ENCODE measurements at regions not wholly inside any gene's neighbourhood (a gene's known extent, or its start where the extent isn't known, plus 50 kb on each side); places are given as distances from the start of the nearest gene placed in this dataset.

DNA sequence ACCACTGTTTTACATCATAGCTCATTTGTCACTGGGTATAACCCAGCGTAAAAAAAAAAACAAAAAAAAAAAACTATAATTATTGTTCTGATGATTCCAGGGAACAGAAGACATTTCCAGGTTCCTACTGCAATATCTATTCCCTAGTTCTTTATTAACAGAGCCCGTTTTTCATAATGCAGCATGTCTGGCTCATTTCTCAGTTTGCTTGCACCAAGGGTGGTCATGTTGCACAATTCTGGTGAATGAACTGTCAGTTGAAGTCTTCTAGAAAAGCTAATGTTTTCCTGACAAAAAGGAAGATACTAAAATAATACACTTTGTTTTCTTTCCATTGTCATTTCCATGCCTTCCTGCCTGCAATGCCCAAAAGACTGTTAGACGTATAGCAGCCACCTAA, 180.1 kb downstream of the RDH14 start:
- DNase-seq (ENCODE audit: low read depth in 2 of 2), result no peak

DNA sequence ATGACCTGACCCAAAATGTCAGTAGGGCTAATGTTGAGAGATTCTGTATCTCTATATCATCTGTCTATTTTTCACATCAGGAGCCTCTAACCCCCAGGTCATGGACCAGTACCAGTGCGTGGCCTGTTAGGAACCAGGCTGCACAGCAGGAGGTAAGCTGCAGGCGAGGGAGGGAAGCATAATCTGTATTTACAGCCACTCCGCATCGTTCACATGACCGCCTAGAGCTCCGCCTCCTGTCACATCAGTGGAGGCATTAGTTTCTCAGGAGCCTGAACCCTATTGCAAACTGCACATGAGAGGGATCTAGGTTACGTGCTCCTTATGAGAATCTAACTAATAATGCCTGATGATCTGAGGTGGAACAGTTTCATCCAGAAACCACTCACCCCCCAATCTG, 180.6 kb downstream of the RDH14 start:
- DNase-seq (ENCODE audit: low read depth in 2 of 2), result no peak

DNA sequence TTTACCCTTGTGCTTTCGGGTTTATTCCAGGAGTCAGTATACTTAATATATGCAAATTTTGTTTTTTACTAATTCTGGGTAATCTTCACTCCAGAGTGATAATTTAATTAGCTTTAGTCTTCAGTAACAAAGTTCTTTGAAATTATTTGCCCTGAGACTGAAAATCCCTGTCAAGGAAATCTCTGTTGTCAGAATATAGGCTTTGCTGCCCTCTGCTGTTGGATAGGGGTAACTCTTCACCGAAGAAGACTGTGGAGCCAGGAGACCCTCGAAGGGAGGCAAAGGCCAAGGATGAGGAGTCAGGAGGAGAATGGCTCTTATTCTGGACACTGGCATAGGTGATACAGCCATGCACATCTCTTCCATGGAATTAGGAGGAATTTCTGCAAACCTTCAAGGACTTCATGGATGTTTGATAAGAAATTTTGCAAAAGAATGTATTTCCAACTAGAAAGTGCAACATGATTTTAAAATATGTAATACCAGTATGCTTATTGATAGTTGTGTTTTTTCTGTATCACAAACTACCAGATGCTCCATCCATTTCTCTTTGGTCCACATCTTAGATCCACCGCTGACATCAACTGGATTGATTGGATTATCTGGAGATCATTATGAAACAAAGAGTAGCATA, 182.3 kb downstream of the RDH14 start:
- DNase-seq (ENCODE audit: low read depth in 2 of 2), result no peak

DNA sequence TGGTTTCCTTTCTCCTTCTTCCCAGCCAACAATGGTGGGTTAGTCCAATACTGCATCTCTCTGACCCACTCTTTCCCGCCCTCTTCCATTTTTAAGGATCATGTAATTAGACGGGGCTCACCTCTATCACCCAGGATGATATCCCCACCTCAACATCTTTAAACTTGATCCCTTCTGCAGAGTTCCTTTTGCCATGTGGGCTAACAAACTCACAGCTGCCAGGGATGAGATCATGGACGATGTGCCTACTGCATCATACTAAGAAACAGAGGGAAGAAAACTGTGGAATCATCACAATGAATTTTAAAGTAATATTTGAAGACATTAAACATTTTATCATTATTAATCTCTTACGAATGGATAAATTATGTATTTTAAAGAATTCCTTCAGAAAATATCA, 183.5 kb downstream of the RDH14 start:
- no peak for DNase-seq (ENCODE audit: low read depth in 2 of 2)

DNA sequence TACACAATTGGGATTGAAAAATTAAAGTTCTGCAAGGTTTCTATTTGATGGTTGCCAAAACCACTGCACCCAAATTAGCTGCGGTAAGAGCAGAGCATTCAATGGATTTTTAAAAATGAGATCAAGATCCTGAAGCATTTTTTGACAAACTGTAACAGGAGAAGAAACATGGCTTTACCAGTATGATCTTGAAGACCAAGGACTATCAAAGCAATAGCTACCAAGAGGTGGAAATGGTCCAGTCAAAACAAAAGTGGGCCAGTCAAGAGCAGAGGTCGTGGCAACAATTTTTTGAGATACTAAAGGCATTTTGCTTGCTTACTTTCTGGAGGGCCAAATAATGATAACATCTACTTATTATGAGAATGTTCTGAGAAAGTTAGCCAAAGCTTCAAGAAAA, 186.8 kb downstream of the RDH14 start:
- no peak for DNase-seq (ENCODE audit: low read depth in 2 of 2)

DNA sequence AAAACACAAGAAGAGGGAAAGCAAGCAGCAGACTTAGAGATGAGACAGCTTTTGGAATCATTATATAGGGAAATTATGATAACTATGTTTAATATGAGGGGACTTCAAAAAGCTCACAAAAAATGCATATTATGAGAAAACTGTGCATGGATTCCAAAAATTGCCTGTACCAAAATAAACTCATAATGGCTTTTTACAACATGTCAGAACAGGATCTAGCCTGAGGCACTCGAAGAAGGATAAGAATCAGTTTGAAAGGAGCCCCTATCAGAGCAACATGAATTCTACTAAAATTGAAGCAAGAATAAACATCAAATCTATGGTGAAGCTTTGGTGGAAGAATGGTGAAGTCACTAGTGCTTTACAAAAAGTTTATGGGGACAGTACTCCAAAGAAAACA, 187.4 kb downstream of the RDH14 start:
- DNase-seq (ENCODE audit: low read depth in 2 of 2), result no peak

DNA sequence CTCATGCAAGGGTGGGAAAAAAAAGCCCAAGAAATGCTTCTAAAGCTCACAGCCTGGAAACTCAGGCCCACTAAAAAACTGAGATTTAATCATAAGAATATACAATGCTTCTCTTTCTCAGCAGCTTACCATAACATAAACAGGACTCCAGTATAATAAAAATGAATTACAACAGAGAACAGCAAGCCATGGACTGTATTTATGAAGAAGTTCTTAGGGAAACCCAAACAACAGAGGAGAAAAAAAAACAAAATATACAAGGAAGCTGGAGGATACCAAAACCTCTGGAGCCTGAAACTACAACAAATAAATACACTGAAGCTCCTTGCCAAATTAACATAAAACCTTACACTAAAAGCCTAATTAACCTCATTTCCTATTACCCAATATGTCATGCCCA, 187.8 kb downstream of the RDH14 start:
- no peak for DNase-seq (ENCODE audit: low read depth in 2 of 2)

DNA sequence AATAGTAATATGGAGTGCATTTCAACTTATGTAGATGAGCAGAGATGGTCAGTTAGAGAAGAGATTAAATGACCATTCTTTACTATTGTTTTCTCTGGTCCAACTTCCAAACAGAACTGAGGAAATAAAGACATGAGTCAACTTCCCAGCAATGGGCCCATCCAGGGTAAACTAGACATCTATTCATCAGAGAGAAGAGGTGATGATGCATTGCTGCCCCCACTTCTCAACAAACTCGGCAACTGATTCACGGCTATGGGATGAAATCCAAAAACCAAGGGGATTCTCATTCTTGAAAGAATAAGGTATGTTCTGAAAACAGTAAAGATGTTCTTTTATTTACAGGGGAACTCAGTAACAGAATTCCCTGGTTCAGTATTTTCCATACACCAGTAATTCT, 190.7 kb downstream of the RDH14 start:
- no peak for DNase-seq (ENCODE audit: low read depth in 2 of 2)

DNA sequence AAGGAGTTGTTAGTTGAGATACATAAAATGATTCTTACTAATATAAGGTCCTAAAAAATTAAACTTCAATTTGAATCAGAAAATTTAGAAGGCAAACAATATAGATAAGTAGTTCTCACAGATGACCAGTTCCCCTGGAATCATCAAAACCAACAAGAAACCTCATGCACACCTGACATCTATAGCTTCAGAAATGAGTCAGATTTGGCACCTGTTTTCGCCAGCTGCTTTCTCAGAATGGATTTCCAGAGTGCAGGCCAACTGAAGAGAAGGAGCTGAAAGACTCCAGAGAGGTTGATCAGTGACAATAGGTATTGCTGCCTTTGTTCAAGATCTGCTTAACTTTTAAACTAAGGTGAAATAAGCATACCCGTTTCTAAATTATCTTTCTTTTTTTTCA, 192.4 kb downstream of the RDH14 start:
- no peak for DNase-seq (ENCODE audit: low read depth in 2 of 2)

DNA sequence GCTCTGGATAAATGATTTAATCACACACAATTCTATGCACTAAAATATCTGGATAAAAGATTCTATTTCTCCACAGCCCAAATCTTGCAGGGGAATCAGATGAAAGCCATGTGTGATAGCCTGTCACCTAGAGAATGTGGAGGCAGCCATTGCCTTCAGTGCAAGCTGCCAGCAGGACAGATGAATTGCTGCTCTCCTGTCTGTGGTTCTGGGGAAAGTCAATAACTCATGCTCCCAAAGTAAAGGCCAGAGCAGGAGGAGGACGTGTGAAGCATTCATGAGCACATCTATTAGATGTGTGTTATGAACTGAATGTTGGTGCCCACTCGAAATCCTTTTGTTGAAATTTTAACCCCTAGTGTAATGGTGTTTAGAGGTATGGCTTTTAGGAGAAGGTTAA, 195.1 kb downstream of the RDH14 start:
- DNase-seq (ENCODE audit: low read depth in 2 of 2), result no peak

DNA sequence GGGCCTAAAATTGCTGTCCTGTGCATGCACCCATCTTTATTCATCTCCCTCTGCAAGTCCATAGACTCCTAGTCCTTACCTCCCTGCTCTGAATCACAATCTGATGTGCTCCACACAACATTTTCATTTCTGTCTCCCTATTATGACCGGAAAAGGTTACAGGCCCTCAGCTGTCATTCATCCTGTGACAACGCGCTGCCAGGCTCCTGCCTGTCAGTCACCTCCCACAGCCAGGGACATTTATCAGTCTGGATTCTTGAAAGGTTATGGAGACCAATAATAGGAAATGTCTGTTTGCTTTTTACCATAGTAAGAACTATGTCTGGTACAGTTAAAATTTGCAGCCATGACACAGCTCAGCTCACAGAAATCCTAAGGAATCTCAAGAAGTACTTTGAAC, 197.1 kb downstream of the RDH14 start:
- no peak for DNase-seq (ENCODE audit: low read depth in 2 of 2)

DNA sequence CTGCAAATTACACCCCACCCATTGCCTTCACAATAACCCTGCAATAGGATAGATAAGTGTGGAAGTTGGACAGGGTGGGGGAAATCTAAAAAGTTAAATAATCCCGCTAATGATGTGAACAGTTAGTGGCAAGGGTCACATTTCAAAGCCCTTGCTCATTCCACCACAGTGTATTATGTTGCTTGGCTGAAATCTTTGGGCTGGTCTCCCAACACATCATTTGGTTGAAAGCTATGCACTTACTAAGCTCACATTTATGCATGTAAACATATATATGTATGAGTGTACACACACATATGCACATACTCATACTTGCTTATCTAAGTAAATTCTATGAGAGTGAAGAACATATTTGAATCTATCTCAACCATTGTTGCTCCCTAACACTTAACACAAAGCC, 197.8 kb downstream of the RDH14 start:
- DNase-seq (ENCODE audit: low read depth in 2 of 2), result no peak

DNA sequence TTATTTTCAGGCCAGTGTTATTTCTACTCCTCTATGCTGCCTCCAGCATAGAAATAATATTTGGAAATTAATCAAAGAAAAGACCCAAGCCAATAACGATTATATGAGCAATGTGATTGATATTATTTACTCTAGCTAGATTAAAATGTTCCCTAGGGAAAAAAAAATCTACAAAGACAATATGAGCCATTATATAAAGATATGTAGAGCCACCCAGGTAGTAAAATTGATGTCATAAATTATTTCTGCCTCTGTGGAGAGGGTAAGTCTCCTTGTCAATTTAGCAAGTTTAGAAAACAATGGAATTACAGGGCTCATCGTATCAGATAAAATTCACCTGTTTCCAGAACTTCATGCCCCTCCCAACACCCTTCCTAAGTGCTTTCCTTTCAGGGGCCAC, 202.9 kb downstream of the RDH14 start:
- no peak for DNase-seq (ENCODE audit: low read depth in 2 of 2)

DNA sequence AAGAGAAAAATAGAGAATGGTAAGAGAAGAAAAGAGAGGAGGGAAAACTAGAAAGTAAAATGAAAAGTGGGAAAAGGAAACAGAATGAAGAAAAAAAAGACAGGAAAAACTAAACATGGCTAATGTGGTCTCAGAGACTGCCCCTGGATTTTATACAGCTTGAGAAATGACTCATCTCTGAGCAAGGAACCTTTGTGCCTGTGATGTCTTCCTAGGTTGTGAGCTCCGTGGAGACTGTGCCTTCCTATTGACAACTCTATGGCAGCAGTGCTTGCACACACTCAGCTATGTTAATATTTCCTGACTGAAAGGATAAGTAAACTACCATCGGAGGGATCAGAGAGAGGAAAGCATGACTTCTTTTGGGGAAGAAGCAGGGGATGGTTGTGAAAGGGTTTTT, 203.8 kb downstream of the RDH14 start:
- no peak for DNase-seq (ENCODE audit: low read depth in 2 of 2)

DNA sequence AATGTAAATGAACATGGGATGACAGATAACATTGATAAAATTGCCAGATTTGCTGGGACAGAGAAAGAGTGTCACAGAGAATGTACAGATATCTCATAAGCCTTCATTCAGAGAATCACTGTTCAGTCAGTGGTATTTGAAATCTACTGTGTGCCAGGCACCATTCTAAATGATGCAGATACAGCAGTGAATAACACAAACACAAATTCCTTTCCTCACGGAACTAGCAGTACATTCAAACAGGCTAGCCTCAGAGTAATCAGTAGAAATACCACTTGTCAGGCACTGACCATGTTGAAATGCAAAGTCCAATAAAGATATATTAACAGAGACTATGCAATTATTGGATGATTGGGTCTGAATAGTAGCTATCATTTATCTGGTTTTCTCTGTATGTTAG, 211.0 kb downstream of the RDH14 start:
- DNase-seq (ENCODE audit: low read depth in 2 of 2), result no peak

DNA sequence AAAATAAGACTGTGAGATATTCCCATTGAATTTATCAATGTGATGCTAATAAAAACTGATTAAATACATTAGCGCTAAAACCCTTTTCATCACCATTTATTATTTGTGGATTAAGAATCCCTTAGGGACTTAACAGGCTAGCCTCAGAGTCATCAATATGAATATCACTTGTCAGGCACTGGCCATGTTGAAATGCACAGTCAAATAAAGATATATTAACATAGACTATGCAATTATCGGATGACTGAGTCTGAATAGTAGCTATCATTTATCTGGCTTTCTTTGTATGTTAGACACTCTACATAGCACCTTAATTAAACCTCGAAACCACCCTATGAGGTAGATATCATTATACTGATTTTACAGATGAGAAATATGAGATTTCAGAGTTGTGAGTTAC, 213.6 kb downstream of the RDH14 start:
- DNase-seq (ENCODE audit: low read depth in 2 of 2), result no peak

DNA sequence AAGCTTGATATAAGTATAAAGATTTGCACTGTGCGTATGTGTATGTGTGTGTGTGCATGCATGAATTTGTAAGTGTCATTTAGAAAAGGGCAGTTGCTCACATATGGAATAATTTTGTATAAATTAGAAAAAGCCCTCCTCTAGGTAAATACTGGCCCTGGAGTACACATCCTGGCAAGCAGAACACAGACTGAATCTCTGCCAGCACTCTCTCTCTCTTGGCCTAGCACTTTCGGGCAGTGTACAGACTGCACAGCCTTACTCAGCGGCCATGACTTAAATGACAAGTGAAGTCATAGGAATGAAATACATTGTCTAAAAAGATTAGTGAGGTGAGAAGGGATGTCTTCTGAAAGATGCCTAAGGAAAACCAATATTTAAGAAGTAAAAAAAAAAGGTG, 214.1 kb downstream of the RDH14 start:
- no peak for DNase-seq (ENCODE audit: low read depth in 2 of 2)

DNA sequence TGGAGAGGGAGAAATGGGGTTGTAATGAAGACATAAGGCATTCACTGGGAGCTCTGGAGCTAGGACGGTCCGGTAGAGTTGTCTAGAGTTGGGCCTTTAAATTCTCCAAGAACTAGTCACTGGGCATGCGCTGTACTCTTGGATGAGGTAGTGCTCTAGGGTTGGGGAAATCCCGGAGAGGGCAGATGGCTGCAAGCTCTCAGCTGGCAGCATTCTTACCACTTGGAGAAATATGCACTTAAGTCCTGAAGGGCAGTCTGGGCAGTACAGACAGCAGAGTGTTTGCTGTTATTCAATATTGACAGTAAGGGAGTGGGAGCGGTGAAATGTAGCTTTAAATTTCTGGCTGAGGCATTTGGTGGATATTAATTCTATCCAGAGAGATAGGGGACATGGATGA, 214.6 kb downstream of the RDH14 start:
- no peak for DNase-seq (ENCODE audit: low read depth in 2 of 2)

DNA sequence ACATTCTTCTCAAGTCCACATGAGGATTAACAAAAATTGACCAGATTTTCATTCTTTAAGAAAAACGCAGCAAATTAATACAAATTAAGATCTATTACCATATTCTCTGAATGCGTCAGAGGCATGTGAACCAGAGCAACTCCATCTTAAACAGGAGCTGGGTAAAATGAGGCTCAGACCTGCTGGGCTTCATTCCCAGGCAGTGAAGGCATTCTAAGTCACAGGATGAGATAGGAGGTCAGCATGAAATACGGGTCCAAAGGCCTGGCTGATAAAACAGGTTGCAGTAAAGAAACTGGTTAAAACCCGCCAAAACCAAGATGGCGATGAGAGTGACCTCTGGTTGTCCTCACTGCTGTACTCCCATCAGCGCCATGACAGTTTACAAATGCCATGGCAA, 217.6 kb downstream of the RDH14 start:
- no peak for DNase-seq (ENCODE audit: low read depth in 2 of 2)

DNA sequence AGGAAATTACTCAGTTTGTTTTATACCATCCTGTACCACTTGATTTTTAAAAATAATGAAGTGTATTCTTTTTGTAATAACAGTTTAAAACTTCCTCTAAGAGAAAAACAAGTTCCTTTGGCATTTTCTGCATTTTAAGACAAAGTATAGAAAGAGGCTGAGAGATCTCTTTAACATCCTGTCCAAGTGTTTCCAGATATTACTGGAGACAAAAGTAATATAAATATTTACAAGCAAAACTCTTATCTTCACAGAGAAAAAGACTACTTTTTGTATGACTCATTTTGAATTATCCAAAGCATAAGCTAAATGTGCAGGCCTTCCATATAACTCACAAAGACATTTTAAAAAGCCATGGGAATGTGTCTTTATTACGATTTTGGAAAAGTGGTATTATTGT, 221.1 kb downstream of the RDH14 start:
- no peak for DNase-seq (ENCODE audit: low read depth in 2 of 2)

DNA sequence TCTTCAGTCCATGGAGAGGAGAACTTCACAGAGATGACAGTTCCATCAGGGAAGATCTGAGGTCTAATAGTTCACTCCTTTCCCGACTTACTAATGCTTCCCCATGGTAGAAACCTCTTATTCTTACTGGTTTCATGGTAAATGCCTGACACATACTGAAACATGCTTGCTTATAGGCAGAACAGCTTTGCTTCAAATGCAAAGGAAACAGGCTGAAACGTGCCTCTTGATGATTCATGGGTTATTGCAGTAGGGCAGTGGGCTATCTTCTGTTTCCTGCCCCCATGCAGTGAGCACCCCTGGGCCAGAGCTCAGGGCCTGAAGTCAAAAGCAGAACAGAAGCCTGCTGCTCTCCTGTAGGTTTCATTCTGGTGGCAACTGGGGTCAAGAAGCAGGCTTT, 223.5 kb downstream of the RDH14 start:
- DNase-seq (ENCODE audit: low read depth in 2 of 2), result no peak

DNA sequence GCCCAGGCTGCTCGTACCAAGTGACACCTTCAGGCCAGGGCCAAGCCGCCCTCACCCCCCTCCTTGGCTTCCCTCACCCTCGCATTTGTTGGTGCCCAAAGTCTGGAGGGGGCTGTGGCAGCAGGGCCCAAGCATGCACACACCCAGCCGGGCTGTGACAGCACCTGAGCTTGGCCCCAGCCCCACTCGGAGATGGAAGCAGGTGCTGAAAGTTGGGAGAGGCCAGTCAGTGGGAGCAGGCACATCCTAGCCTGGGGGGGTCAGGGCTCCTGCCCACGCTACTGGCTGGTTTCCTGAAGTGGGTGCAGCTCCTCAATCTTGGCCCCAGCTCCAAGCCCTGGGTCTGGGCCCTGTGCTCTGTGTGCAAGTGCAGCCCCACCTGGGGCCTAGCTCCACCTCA, 228.0 kb downstream of the RDH14 start:
- DNase-seq (ENCODE audit: low read depth in 2 of 2), result no peak

DNA sequence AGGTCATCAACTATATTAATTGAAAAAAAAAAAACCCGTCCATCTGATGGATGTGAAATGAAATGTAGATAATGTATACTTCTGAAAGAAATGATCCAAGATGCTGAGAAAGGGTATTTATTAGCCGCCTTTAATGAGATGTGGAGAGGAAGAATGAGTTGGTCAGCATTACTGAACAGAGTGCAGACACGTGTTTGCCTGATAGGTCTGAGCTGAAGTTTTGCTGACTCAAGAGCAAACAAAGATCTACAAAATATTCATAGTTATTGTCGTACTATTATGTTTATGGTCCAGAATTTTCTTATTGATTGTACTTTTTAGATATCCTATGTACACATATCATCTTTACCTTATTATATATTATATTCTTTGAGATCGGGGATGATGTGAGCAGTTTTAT, 235.3 kb downstream of the RDH14 start:
- DNase-seq (ENCODE audit: low read depth in 2 of 2), result no peak

DNA sequence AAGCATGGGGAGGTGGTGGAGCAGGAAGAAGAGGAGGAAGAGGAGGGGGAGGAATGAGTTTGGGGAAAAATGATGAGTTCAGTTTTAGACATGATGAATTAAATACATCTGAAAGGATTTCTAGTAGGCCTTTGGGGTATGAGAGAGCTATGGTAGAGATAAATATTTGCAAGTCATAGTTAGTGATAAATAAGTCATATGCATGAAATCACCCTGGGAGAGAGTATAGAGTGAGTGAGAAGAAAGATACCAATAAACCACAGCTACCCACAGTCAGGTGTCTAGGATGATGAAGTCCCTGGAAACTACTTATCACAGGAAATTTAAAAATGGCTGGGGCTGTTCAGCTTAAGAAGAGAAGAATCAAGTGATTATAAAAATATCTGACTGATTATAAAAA, 240.5 kb downstream of the RDH14 start:
- DNase-seq (ENCODE audit: low read depth in 2 of 2), result no peak

DNA sequence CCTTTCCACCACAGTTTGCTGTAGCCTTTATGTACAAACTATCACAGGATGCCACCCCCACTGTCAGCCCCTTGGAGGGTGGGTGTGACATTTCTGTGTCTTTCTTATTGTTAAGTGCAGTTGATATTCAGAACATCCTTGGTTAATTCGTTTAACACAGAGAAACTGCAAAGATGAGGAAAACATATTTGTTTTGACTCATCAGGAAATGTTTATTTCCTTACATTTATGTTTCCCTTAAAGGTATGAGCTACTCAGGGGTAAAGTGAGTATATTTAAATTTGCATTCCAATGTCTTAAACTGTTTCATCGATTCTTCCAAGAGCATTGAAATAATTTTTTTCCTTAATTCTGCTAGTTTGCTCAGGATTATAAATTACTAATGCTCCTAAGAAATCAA, 243.4 kb downstream of the RDH14 start:
- no peak for DNase-seq (ENCODE audit: low read depth in 2 of 2)

Measured in stimulated activated CD8-positive, alpha-beta memory T cell treated with anti-CD3 and anti-CD28 coated beads, Interleukin-2, amount 100 ng/mL, for 48 hours (primary cell).